ENCODE measurements at regions not wholly inside any gene's neighbourhood (a gene's known extent, or its start where the extent isn't known, plus 50 kb on each side); places are given as distances from the start of the nearest gene placed in this dataset.

GRCh38 chr12:67512061-67512460 lies 136.5 kb upstream of the DYRK2 start:
- TF ChIP-seq CTCF (IDR thresholded peaks at IDR 0.05 in 2 of 3, conservative IDR thresholded peaks at IDR 0.05 in 1 of 3; ENCODE audit: borderline replicate concordance in 1 of 3, insufficient read depth in 1 of 3, low read depth in 2 of 3, low read length in 2 of 3) (no peak), SP1 (IDR thresholded peaks at IDR 0.05; ENCODE audit: low read depth) (no peak), TCF7L2 (IDR thresholded peaks at IDR 0.05; ENCODE audit: borderline replicate concordance, extremely low read depth, insufficient read depth, insufficient read length) (no peak), POLR2A (IDR thresholded peaks at IDR 0.05; ENCODE audit: borderline replicate concordance, extremely low read depth, insufficient read depth, insufficient read length) (no peak), EZH2 (IDR thresholded peaks at IDR 0.05) (no peak), MAX (IDR thresholded peaks at IDR 0.05) (no peak), JUND (IDR thresholded peaks at IDR 0.05) (no peak), RAD21 (IDR thresholded peaks at IDR 0.05; ENCODE audit: low read depth) (no peak), REST (IDR thresholded peaks at IDR 0.05; ENCODE audit: low read depth) (no peak), POLR2AphosphoS5 (IDR thresholded peaks at IDR 0.05; ENCODE audit: low read depth, low read length) (no peak), CEBPB (IDR thresholded peaks at IDR 0.05; ENCODE audit: low read depth) (no peak), CBX3 (IDR thresholded peaks at IDR 0.05; ENCODE audit: low read depth) (no peak), EZH2phosphoT487 (IDR thresholded peaks at IDR 0.05; ENCODE audit: borderline replicate concordance) (no peak)
